ENCODE measurements at regions not wholly inside any gene's neighbourhood (a gene's known extent, or its start where the extent isn't known, plus 50 kb on each side); places are given as distances from the start of the nearest gene placed in this dataset.
"Not testable (repeated sequence)": the region's sequence is repeated elsewhere in the genome, so short reads cannot be mapped to it uniquely, and the experiment has no call there.

GRCh38 chrX:34275699-34276098, 143.6 kb upstream of the FAM47A start:
- Histone ChIP-seq H3K27me3 (ENCODE audit: control insufficient read depth, insufficient read depth, low read length) (no peaks in the 10 kb centered on the region), H3K4me1 (ENCODE audit: control insufficient read depth, insufficient read depth, low read length) (no peaks in the 10 kb centered on the region), H3K36me3 (ENCODE audit: control insufficient read depth, insufficient read depth, low read length) (no peaks in the 10 kb centered on the region), H3K9me3 (ENCODE audit: control insufficient read depth, insufficient read depth, low read length) (no peaks in the 10 kb centered on the region), H3K4me3 (ENCODE audit: low read length) (no peak overlapping the region), H3K27ac (ENCODE audit: low read length) (no peak overlapping the region)
- ATAC-seq = no peak
- Mint-ChIP-seq H3K4me1 (no peaks in the 10 kb centered on the region), H3K27ac (no peak overlapping the region), H3K4me3 (no peak overlapping the region), H3K9me3 (peaks cover 4 to 5% of the 10 kb centered on the region in 2 donors), H3K36me3 (no peaks in the 10 kb centered on the region), H3K27me3 (ENCODE audit: low read depth in 2 of 2) (no peaks in the 10 kb centered on the region)
- no peak for TF ChIP-seq CTCF (IDR thresholded peaks at IDR 0.05)
- no CpG with 5 or more reads among the region's 1 CpG for WGBS (ENCODE audit: insufficient coverage)
- no peak for DNase-seq
- intact Hi-C loops (cut with micrococcal nuclease) = no loop called here

GRCh38 chrX:34270434-34270833, 138.3 kb upstream of the FAM47A start:
- Mint-ChIP-seq H3K4me3 (no peak overlapping the region), H3K4me1 (no peaks in the 10 kb centered on the region), H3K36me3 (no peaks in the 10 kb centered on the region), H3K27ac (no peak overlapping the region), H3K27me3 (ENCODE audit: low read depth in 2 of 2) (no peaks in the 10 kb centered on the region), H3K9me3 (peaks cover 0 to 2% of the 10 kb centered on the region in 2 donors)
- no peaks in the 10 kb centered on the region for H3K9me3 ChIP-seq (ENCODE audit: control insufficient read depth, insufficient read depth, low read length)
- intact Hi-C loops (cut with micrococcal nuclease) = no loop called here
- no peak overlapping the region for H3K27ac ChIP-seq (ENCODE audit: low read length)
- H3K36me3 ChIP-seq (ENCODE audit: control insufficient read depth, insufficient read depth, low read length) = no peaks in the 10 kb centered on the region
- DNase-seq (no peak), ATAC-seq (no peak)
- no peaks in the 10 kb centered on the region for H3K4me1 ChIP-seq (ENCODE audit: control insufficient read depth, insufficient read depth, low read length)
- WGBS (ENCODE audit: insufficient coverage) = no CpG with 5 or more reads among the region's 2 CpGs
- no peak for TF ChIP-seq CTCF (IDR thresholded peaks at IDR 0.05)
- H3K27me3 ChIP-seq (ENCODE audit: control insufficient read depth, insufficient read depth, low read length) = no peaks in the 10 kb centered on the region
- H3K4me3 ChIP-seq (ENCODE audit: low read length) = no peak overlapping the region

GRCh38 chrX:34238896-34239295, 106.8 kb upstream of the FAM47A start:
- no peak overlapping the region for H3K4me3 Mint-ChIP-seq
- no peak overlapping the region for H3K27ac Mint-ChIP-seq
- no peaks in the 10 kb centered on the region for H3K4me1 ChIP-seq (ENCODE audit: control insufficient read depth, insufficient read depth, low read length)
- H3K9me3 Mint-ChIP-seq = no peaks in the 10 kb centered on the region
- no peaks in the 10 kb centered on the region for H3K36me3 ChIP-seq (ENCODE audit: control insufficient read depth, insufficient read depth, low read length)
- 75% methylated on average over 2 of the region's 4 CpGs for WGBS (ENCODE audit: insufficient coverage)
- no peak overlapping the region for H3K27ac ChIP-seq (ENCODE audit: low read length)
- no peaks in the 10 kb centered on the region for H3K27me3 Mint-ChIP-seq (ENCODE audit: low read depth in 2 of 2)
- TF ChIP-seq CTCF (IDR thresholded peaks at IDR 0.05) = no peak
- no peak overlapping the region for H3K4me3 ChIP-seq (ENCODE audit: low read length)
- ATAC-seq (no peak), DNase-seq (no peak)
- H3K27me3 ChIP-seq (ENCODE audit: control insufficient read depth, insufficient read depth, low read length) = no peaks in the 10 kb centered on the region
- H3K36me3 Mint-ChIP-seq = no peaks in the 10 kb centered on the region
- H3K9me3 ChIP-seq (ENCODE audit: control insufficient read depth, insufficient read depth, low read length) = no peaks in the 10 kb centered on the region
- H3K4me1 Mint-ChIP-seq = no peaks in the 10 kb centered on the region
- intact Hi-C loops (cut with micrococcal nuclease) = no loop called here

DNA sequence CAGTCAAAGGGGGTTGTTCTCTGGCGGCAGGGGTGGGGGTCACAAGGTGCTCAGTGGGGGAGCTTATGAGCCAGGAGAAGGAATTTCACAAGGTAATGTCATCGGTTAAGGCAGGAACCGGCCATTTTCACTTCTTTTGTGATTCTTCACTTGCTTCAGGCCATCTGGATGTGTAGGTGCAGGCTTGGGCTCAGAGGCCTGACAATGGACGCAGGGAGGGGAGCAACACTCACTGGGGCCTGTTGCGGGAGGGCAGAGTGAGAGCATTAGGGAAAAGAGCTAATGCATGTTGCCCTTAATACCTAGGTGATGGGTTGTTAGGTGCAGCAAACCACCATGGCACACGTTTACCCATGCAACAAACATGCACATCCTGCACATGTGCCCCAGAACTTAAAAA, 98.0 kb upstream of the FAM47A start:
- DNase-seq, H3K4me1 Mint-ChIP-seq, ATAC-seq: not testable (repeated sequence)

More for the DNA sequence above, 98.0 kb upstream of the FAM47A start:
- H3K36me3 Mint-ChIP-seq; H3K27me3 ChIP-seq (ENCODE audit: control insufficient read depth, insufficient read depth, low read length); H3K27ac Mint-ChIP-seq; H3K36me3 ChIP-seq (ENCODE audit: control insufficient read depth, insufficient read depth, low read length); H3K4me3 Mint-ChIP-seq; H3K9me3 ChIP-seq (ENCODE audit: control insufficient read depth, insufficient read depth, low read length); H3K27ac ChIP-seq (ENCODE audit: low read length); H3K9me3 Mint-ChIP-seq; H3K4me1 ChIP-seq (ENCODE audit: control insufficient read depth, insufficient read depth, low read length); H3K27me3 Mint-ChIP-seq (ENCODE audit: low read depth in 2 of 2); intact Hi-C loops (cut with micrococcal nuclease); H3K4me3 ChIP-seq (ENCODE audit: low read length): not testable (repeated sequence)
- WGBS (ENCODE audit: insufficient coverage) = 63% methylated on average over 5 of the region's 6 CpGs

Measured in natural killer cell (primary cell).